ENCODE measurements at regions not wholly inside any gene's neighbourhood (a gene's known extent, or its start where the extent isn't known, plus 50 kb on each side); places are given as distances from the start of the nearest gene placed in this dataset.

- Histone ChIP-seq H3K18ac (ENCODE audit: extremely low read depth, low read length) (no peak overlapping the region), H4K8ac (ENCODE audit: extremely low read depth, insufficient read depth, low read length) (no peak overlapping the region), H2AFZ (ENCODE audit: low read length) (peak overlapping the region; percentile 8; the same call in 1 of the 2 replicates), H3K9ac (replicated peaks in 1 of 4; ENCODE audit: extremely low read depth in 1 of 4, low read depth in 3 of 4, low read length in 3 of 4) (no peak overlapping the region), H2BK12ac (ENCODE audit: low read depth, low read length) (no peak overlapping the region), H2BK5ac (ENCODE audit: low read depth, low read length) (no peak overlapping the region), H2BK15ac (ENCODE audit: low read length) (no peak overlapping the region), H3K79me1 (ENCODE audit: low read depth, low read length) (no peaks in the 10 kb centered on the region), H2BK120ac (replicated peaks; ENCODE audit: low read depth, low read length) (no peak overlapping the region), H4K91ac (replicated peaks; ENCODE audit: insufficient read length, low read length) (no peak overlapping the region), H4K5ac (ENCODE audit: insufficient read length, low read depth, low read length) (no peak overlapping the region), H3K27me3 (replicated peaks in 1 of 4; ENCODE audit: control insufficient read depth in 3 of 4, extremely low read depth in 1 of 4, insufficient read depth in 3 of 4, low read length in 3 of 4) (no peaks in the 10 kb centered on the region), H4K20me1 (replicated peaks in 1 of 2; ENCODE audit: control insufficient read depth in 1 of 2, insufficient read depth in 2 of 2, low read length in 2 of 2) (no peaks in the 10 kb centered on the region), H3K56ac (replicated peaks; ENCODE audit: insufficient read length, low read depth, low read length) (no peak overlapping the region), H3K4me2 (ENCODE audit: insufficient read depth in 1 of 2, low read depth in 2 of 2, low read length in 2 of 2) (no peak overlapping the region), H2BK20ac (ENCODE audit: low read length) (no peak overlapping the region), H3K4ac (replicated peaks; ENCODE audit: insufficient read length, low read depth, low read length) (no peak overlapping the region), H3K27ac (ENCODE audit: low read depth, low read length) (no peak overlapping the region), H2AK5ac (ENCODE audit: low read depth, low read length) (no peak overlapping the region), H3K23ac (ENCODE audit: insufficient read length) (no peak overlapping the region), H3K36me3 (ENCODE audit: control insufficient read depth in 2 of 4, insufficient read depth in 4 of 4, low read length in 3 of 4) (no peaks in the 10 kb centered on the region), H3K23me2 (ENCODE audit: low read depth, low read length) (no peaks in the 10 kb centered on the region), H3K9me3 (ENCODE audit: insufficient read depth in 2 of 2, low read depth in 1 of 2, low read length in 1 of 2) (no peaks in the 10 kb centered on the region; a peak in 1 of 4 replicates), H3K4me1 (replicated peaks in 1 of 4; ENCODE audit: control insufficient read depth in 3 of 4, insufficient read depth in 4 of 4, low read length in 3 of 4) (peaks cover 1 to 8% (median 7%) of the 10 kb centered on the region in 4 experiments; a peak in 5 of 7 replicates), H3K14ac (ENCODE audit: insufficient read length) (no peak overlapping the region), H3K4me3 (ENCODE audit: extremely low read depth in 1 of 4, insufficient read depth in 2 of 4, low read depth in 3 of 4, low read length in 4 of 4) (no peak overlapping the region), H3K79me2 (ENCODE audit: control insufficient read depth in 1 of 2, insufficient read depth in 2 of 2, low read length in 2 of 2) (no peaks in the 10 kb centered on the region)
- ChIA-PET POLR2A (ENCODE audit: partially characterized antibody) (no interaction called here), CTCF (ENCODE audit: partially characterized antibody) (no interaction called here)
- FAIRE-seq (no peak), DNase-seq (ENCODE audit: low read depth in 1 of 2, low spot score in 2 of 2) (no peak)
- TF ChIP-seq BACH1 (IDR thresholded peaks at IDR 0.05; ENCODE audit: low read length) (no peak), EGR1 (IDR thresholded peaks at IDR 0.05; ENCODE audit: borderline replicate concordance, low read depth, low read length) (no peak), NRF1 (IDR thresholded peaks at IDR 0.05; ENCODE audit: low read depth, low read length) (no peak), JUN (IDR thresholded peaks at IDR 0.05; ENCODE audit: low read depth, low read length) (no peak), BRCA1 (IDR thresholded peaks at IDR 0.05; ENCODE audit: low read depth, low read length) (no peak), RXRA (IDR thresholded peaks at IDR 0.05; ENCODE audit: insufficient read depth, low read depth, low read length) (no peak)
- WGBS, 2 experiments (ENCODE audit: extremely low coverage in 1 of 2, insufficient coverage in 1 of 2, insufficient read length in 1 of 2, insufficient replicate concordance in 2 of 2, low coverage in 1 of 2, low lambda C conversion rate in 2 of 2, missing lambda C conversion rate in 1 of 2): 95% methylated on average over 8 of the region's 8 CpGs; no CpG with 5 or more reads in 1 of the 2 experiments
These were observed 489.4 kb downstream of the ZNF608 start for GRCh38 chr5:124257048-124257447.

All from H1 (cell line).